Fibroblast of mammary gland (primary cell): ENCODE measurements at regions not wholly inside any gene's neighbourhood (a gene's known extent, or its start where the extent isn't known, plus 50 kb on each side); places are given as distances from the start of the nearest gene placed in this dataset.

Experiments
- DNase-seq: peaks from one replicate; pipeline ENCODE4 v3.0.0-alpha.2; 2010; ENCODE audit warnings: low read depth
- H3K4me3 ChIP-seq: 2 replicates; pipeline ENCODE4 v1.5.1; 2011; ENCODE audit warnings: low read depth, mild to moderate bottlenecking, low read length, moderate library complexity; ENCODE audit not compliant: control insufficient read depth
- CTCF ChIP-seq: conservative IDR thresholded peaks from 2 replicates; pipeline ENCODE4 v1.5.1; 2011; ENCODE audit warnings: low read depth, low read length, inconsistent platforms; ENCODE audit not compliant: control insufficient read depth, insufficient read depth

DNA sequence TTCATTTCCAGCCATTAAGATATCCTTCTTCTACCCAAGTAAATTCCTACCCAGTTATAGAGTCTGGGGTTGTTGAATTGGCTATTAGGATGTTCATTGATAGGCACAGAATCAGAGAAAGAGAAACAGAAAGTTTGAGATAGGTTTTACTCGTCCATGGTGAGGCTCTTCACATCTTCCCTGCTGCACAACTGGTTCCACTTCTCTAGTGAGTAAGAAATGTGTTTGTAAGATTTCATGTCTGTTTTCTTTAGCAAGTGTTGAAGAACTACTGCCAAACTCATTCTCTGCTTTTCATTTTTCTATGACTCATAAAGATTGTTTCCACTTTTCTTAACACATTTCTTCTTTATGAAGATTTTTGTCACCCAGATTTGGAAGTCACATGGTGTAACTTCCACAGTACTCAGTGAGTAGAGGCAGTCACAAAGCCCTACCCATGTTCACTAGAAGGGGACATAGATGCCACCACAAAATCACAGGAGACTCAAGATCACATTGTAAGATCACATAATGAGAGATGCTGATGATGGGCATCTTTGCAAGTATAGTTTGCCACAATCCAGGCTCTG, 152.3 kb downstream of the SNX7 start:
- no peak for DNase-seq
- H3K4me3 ChIP-seq = no peak overlapping the region
- TF ChIP-seq CTCF = no peak

- H3K4me3 ChIP-seq = no peak overlapping the region
- no peak for TF ChIP-seq CTCF
- no peak for DNase-seq
Observed at GRCh38 chr1:98817821-98818220, 156.3 kb downstream of the SNX7 start.

DNA sequence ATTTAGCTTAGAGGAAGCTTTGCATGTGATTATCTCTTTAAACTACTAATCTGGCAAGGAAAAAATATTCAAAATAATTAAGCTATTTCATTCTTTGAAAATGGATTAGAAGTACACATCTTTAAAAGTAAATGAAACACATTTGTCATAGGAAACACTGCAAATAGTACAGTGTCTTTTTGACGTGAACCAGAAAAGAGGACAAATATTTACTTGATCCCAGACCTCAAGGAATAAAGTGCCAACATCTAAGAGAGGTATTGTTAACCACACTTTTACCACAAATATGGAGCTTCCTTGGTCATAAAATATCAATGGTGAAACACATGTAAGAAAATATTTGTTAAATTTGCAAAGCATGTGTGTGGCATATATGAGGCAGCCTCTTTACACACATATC, 159.9 kb downstream of the SNX7 start:
- DNase-seq = no peak
- no peak for TF ChIP-seq CTCF

GRCh38 chr1:98824736-98825135, 163.2 kb downstream of the SNX7 start:
- DNase-seq = no peak
- TF ChIP-seq CTCF = no peak

More for the DNA sequence above, 159.9 kb downstream of the SNX7 start:
- no peak overlapping the region for H3K4me3 ChIP-seq

GRCh38 chr1:98827041-98827440, 165.5 kb downstream of the SNX7 start:
- DNase-seq = no peak
- no peak for TF ChIP-seq CTCF

More at GRCh38 chr1:98824736-98825135, 163.2 kb downstream of the SNX7 start:
- H3K4me3 ChIP-seq = no peak overlapping the region

GRCh38 chr1:98839840-98840239, 164.8 kb downstream of the PLPPR5 start:
- peak; percentile 1 for DNase-seq
- no peak for TF ChIP-seq CTCF
- no peak overlapping the region for H3K4me3 ChIP-seq

More at GRCh38 chr1:98827041-98827440, 165.5 kb downstream of the SNX7 start:
- no peak overlapping the region for H3K4me3 ChIP-seq
